Nephron (organoid): ENCODE measurements at regions not wholly inside any gene's neighbourhood (a gene's known extent, or its start where the extent isn't known, plus 50 kb on each side); places are given as distances from the start of the nearest gene placed in this dataset.
A peak's percentile ranks its signal among the peaks of the same experiment; 100 is the strongest.

ENCODE experiments used
- H3K27ac Mint-ChIP-seq, 3 experiments: 2 replicates each; pipeline ENCODE4 v1.8.0; 2020; ENCODE audit warnings: mixed read lengths in 3 of 3, mild to moderate bottlenecking in 2 of 3, moderate library complexity in 1 of 3
- H3K27me3 Mint-ChIP-seq: 2 replicates; pipeline ENCODE4 v1.8.0; 2021; ENCODE audit warnings: low read depth, mild to moderate bottlenecking, moderate library complexity, mixed read lengths
- H3K36me3 Mint-ChIP-seq: 2 replicates; pipeline ENCODE4 v1.8.0; 2020; ENCODE audit warnings: low read depth, mixed read lengths
- H3K4me1 Mint-ChIP-seq: 2 replicates; pipeline ENCODE4 v1.8.0; 2020; ENCODE audit warnings: mixed read lengths
- H3K4me3 Mint-ChIP-seq, 3 experiments: 2 replicates each; pipeline ENCODE4 v1.8.0; 2020; ENCODE audit warnings: mild to moderate bottlenecking in 3 of 3, mixed read lengths in 3 of 3, moderate library complexity in 2 of 3
- H3K9me3 Mint-ChIP-seq: 2 replicates; pipeline ENCODE4 v1.8.0; 2020; ENCODE audit warnings: mixed read lengths
- CTCF ChIP-seq, 3 experiments: fragments of 200-600 bp; sonication (generic); IDR thresholded peaks; one replicate each; pipeline ENCODE4 v1.5.0; 2021; ENCODE audit warnings: antibody characterized with exemption in 3 of 3; ENCODE audit not compliant: unreplicated experiment in 3 of 3

GRCh38 chr11:37407461-37407860 lies 809.4 kb upstream of the RAG2 start:
- H3K36me3 Mint-ChIP-seq, result no peaks in the 10 kb centered on the region
- no peak for TF ChIP-seq CTCF (IDR thresholded peaks at IDR 0.05; ENCODE audit: unreplicated experiment in 3 of 3)
- no peaks in the 10 kb centered on the region for H3K27me3 Mint-ChIP-seq
- no peak overlapping the region for H3K27ac Mint-ChIP-seq
- H3K9me3 Mint-ChIP-seq, result peaks cover 2% of the 10 kb centered on the region
- peaks cover 7% of the 10 kb centered on the region for H3K4me1 Mint-ChIP-seq
- no peak overlapping the region for H3K4me3 Mint-ChIP-seq

GRCh38 chr11:37406651-37407050 lies 808.6 kb upstream of the RAG2 start:
- Mint-ChIP-seq H3K9me3 (peaks cover 2% of the 10 kb centered on the region), H3K4me3 (no peak overlapping the region), H3K27me3 (no peaks in the 10 kb centered on the region), H3K4me1 (peaks cover 7% of the 10 kb centered on the region), H3K27ac (peak overlapping the region in 2 of 3 experiments; percentile 4 to 28), H3K36me3 (no peaks in the 10 kb centered on the region)
- TF ChIP-seq CTCF (IDR thresholded peaks at IDR 0.05; ENCODE audit: unreplicated experiment in 3 of 3), result no peak

GRCh38 chr11:37404231-37404630 lies 806.2 kb upstream of the RAG2 start:
- peaks cover 2% of the 10 kb centered on the region for H3K9me3 Mint-ChIP-seq
- no peaks in the 10 kb centered on the region for H3K27me3 Mint-ChIP-seq
- no peak for TF ChIP-seq CTCF (IDR thresholded peaks at IDR 0.05; ENCODE audit: unreplicated experiment in 3 of 3)
- no peaks in the 10 kb centered on the region for H3K36me3 Mint-ChIP-seq
- no peak overlapping the region for H3K27ac Mint-ChIP-seq
- H3K4me3 Mint-ChIP-seq, result no peak overlapping the region
- peaks cover 7% of the 10 kb centered on the region for H3K4me1 Mint-ChIP-seq

- Mint-ChIP-seq H3K27ac (no peak overlapping the region), H3K9me3 (peaks cover 5% of the 10 kb centered on the region), H3K4me3 (no peak overlapping the region), H3K27me3 (no peaks in the 10 kb centered on the region), H3K4me1 (peaks cover 7% of the 10 kb centered on the region), H3K36me3 (peaks cover 4% of the 10 kb centered on the region)
- TF ChIP-seq CTCF (IDR thresholded peaks at IDR 0.05; ENCODE audit: unreplicated experiment in 3 of 3), result no peak
These were observed 804.6 kb upstream of the RAG2 start for GRCh38 chr11:37402663-37403062.

- H3K4me3 Mint-ChIP-seq, result no peak overlapping the region
- H3K27ac Mint-ChIP-seq, result no peak overlapping the region
- no peak for TF ChIP-seq CTCF (IDR thresholded peaks at IDR 0.05; ENCODE audit: unreplicated experiment in 3 of 3)
- H3K36me3 Mint-ChIP-seq, result peaks cover 39% of the 10 kb centered on the region
- peaks cover 41% of the 10 kb centered on the region for H3K9me3 Mint-ChIP-seq
- H3K27me3 Mint-ChIP-seq, result no peaks in the 10 kb centered on the region
- H3K4me1 Mint-ChIP-seq, result peaks cover 5% of the 10 kb centered on the region
These were observed 796.3 kb upstream of the RAG2 start for GRCh38 chr11:37394236-37394870.

- Mint-ChIP-seq H3K4me1 (peaks cover 5% of the 10 kb centered on the region), H3K4me3 (no peak overlapping the region), H3K27me3 (no peaks in the 10 kb centered on the region), H3K9me3 (peaks cover 40% of the 10 kb centered on the region), H3K36me3 (peaks cover 30% of the 10 kb centered on the region), H3K27ac (peak overlapping the region in 1 of 3 experiments; percentile 57)
- TF ChIP-seq CTCF (IDR thresholded peaks at IDR 0.05; ENCODE audit: unreplicated experiment in 3 of 3), result no peak
These were observed 793.6 kb upstream of the RAG2 start for GRCh38 chr11:37391615-37392014.
